ENCODE measurements at regions not wholly inside any gene's neighbourhood (a gene's known extent, or its start where the extent isn't known, plus 50 kb on each side); places are given as distances from the start of the nearest gene placed in this dataset.

DNA sequence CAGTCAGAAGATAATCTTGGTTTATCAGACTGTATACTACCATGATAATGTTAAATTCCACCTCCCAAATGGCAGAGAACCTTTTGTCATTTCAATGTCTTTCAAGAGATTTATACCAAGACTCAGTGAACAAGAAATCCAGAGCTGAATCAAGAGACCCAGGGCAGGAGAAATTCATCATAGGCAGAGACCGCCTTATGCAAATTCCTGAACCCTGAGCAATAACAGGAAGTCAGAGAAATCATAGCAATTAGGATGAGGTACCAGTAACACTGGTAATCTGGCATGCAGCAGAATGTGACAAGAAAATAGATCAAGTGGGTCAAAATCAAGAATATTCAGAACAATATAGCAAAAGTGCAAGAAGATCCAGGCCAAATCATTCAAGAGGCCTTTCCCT lies 412.4 kb upstream of the LRATD1 start:
- ATAC-seq (no peak), DNase-seq (no peak)
- H3K4me3 ChIP-seq = no peak overlapping the region
- intact Hi-C loops (cut with DNase I) = no loop called here
- H3K4me1 ChIP-seq = no peaks in the 10 kb centered on the region
- no peaks in the 10 kb centered on the region for H3K27me3 ChIP-seq
- no peak overlapping the region for H3K27ac ChIP-seq
- 63 to 75% (median 66%) methylated on average over 1 of the region's 1 CpG for WGBS, 4 donors
- no peaks in the 10 kb centered on the region for H3K36me3 ChIP-seq
- TF ChIP-seq POLR2A (IDR thresholded peaks at IDR 0.05) = no peak
- TF ChIP-seq, protein P1, sequence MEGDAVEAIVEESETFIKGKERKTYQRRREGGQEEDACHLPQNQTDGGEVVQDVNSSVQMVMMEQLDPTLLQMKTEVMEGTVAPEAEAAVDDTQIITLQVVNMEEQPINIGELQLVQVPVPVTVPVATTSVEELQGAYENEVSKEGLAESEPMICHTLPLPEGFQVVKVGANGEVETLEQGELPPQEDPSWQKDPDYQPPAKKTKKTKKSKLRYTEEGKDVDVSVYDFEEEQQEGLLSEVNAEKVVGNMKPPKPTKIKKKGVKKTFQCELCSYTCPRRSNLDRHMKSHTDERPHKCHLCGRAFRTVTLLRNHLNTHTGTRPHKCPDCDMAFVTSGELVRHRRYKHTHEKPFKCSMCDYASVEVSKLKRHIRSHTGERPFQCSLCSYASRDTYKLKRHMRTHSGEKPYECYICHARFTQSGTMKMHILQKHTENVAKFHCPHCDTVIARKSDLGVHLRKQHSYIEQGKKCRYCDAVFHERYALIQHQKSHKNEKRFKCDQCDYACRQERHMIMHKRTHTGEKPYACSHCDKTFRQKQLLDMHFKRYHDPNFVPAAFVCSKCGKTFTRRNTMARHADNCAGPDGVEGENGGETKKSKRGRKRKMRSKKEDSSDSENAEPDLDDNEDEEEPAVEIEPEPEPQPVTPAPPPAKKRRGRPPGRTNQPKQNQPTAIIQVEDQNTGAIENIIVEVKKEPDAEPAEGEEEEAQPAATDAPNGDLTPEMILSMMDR (IDR thresholded peaks at IDR 0.05) = no peak
- peaks cover 0 to 5% (median 0%) of the 10 kb centered on the region in 12 donors for H3K9me3 ChIP-seq

DNA sequence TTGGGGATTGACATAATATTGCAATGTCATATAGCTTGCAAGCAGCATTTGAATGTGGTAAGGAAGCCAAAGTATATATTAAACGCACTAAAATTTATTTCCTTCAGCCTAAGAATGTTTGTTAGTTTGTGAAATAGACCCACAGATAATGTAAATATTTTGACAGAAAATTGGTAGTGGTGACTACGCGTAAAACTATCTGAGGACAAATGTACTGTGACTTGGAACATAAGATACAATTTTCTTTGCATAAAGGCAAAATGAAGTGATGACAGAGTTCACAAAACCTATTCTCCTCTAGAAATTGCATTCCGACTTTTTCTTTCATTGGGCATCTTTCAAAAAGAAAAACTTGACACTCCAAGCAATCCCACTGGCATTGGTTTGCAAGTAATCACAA lies 411.1 kb upstream of the LRATD1 start:
- intact Hi-C loops (cut with DNase I) = no loop called here
- Histone ChIP-seq H3K36me3 (no peaks in the 10 kb centered on the region), H3K4me1 (no peaks in the 10 kb centered on the region), H3K4me3 (no peak overlapping the region), H3K27me3 (no peaks in the 10 kb centered on the region), H3K27ac (no peak overlapping the region), H3K9me3 (peaks cover 0 to 6% (median 0%) of the 10 kb centered on the region in 12 donors)
- 77 to 88% (median 85%) methylated on average over 4 of the region's 4 CpGs for WGBS, 4 donors
- TF ChIP-seq POLR2A (IDR thresholded peaks at IDR 0.05) = no peak
- TF ChIP-seq, protein P1 (IDR thresholded peaks at IDR 0.05) = no peak
- ATAC-seq = no peak
- no peak for DNase-seq

DNA sequence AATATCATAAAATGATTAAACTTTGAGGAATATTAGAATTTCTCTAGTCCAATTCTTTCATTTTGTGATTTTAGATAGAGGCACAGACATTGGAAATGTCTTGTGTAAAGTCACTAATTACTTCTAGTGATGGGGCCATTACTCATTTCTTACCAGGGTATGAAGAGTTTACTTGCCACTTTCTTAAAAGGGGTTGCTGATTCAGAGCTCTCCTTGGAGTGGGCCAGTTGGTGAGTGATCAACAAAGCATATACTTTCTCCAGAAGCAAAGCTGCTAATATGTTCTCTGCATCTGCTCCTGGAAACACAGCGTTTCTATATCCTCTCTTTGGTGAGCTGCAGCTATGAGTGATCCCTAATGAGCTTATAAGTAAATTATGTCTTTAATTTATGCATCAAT lies 408.9 kb upstream of the LRATD1 start:
- H3K27me3 ChIP-seq = no peaks in the 10 kb centered on the region
- TF ChIP-seq POLR2A (IDR thresholded peaks at IDR 0.05) = no peak
- TF ChIP-seq, protein P1 (IDR thresholded peaks at IDR 0.05) = no peak
- ATAC-seq = no peak
- no peak overlapping the region for H3K4me3 ChIP-seq
- no peaks in the 10 kb centered on the region for H3K36me3 ChIP-seq
- no peak for DNase-seq
- 67 to 80% (median 78%) methylated on average over 1 of the region's 1 CpG for WGBS, 4 donors
- H3K9me3 ChIP-seq = peaks cover 0 to 6% (median 0%) of the 10 kb centered on the region in 12 donors
- H3K27ac ChIP-seq = no peak overlapping the region
- no peaks in the 10 kb centered on the region for H3K4me1 ChIP-seq
- intact Hi-C loops (cut with DNase I) = no loop called here

DNA sequence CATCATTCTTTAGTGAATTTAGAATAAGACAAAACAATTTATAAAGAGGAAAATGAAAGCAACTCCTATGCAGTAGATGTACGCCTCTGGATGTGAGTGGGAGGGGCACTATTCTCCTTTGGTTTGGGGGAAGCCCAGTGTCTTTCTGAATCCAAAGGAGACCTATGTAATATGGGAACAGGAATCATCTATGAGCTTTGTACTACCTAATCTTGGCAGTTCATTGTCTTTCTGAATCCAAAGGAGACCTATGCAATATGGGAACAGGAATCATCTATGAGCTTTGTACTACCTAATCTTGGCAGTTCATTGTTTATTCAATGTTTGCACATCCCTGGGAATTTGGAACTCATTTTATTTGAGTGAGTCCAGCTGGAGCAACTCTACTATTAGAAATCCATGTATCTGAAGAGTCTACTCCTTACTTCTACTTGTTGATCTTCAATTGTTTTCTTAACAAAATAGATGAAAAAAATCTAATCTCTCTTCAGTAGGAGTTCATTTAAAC lies 401.1 kb upstream of the LRATD1 start:
- ATAC-seq = no peak
- Histone ChIP-seq H3K4me3 (no peak overlapping the region), H3K27me3 (no peaks in the 10 kb centered on the region), H3K27ac (no peak overlapping the region), H3K4me1 (no peaks in the 10 kb centered on the region), H3K36me3 (no peaks in the 10 kb centered on the region), H3K9me3 (peaks cover 0 to 6% (median 0%) of the 10 kb centered on the region in 12 donors)
- intact Hi-C loops (cut with DNase I) = no loop called here
- WGBS, 4 donors = 71 to 82% (median 74%) methylated on average over 1 of the region's 1 CpG
- TF ChIP-seq, protein P1 (IDR thresholded peaks at IDR 0.05) = no peak
- no peak for TF ChIP-seq POLR2A (IDR thresholded peaks at IDR 0.05)
- DNase-seq = no peak

Data from heart left ventricle (tissue), 16 donors.